Choroid plexus epithelial cell (primary cell): ENCODE measurements at regions not wholly inside any gene's neighbourhood (a gene's known extent, or its start where the extent isn't known, plus 50 kb on each side); places are given as distances from the start of the nearest gene placed in this dataset.

Source experiments
- DNase-seq: peaks from one replicate; pipeline ENCODE4 v3.0.0-alpha.2; 2010; ENCODE audit warnings: low read depth
- H3K4me3 ChIP-seq: 2 replicates; pipeline ENCODE4 v1.5.1; 2011; ENCODE audit warnings: low read depth, mild to moderate bottlenecking, control low read depth, low read length, moderate library complexity
- CTCF ChIP-seq: conservative IDR thresholded peaks from 2 replicates; pipeline ENCODE4 v1.5.1; 2011; ENCODE audit warnings: low read depth, mild to moderate bottlenecking, control low read depth, inconsistent platforms, low read length, moderate library complexity

- DNase-seq = peak; percentile 39
Measured at GRCh38 chr4:149031399-149031798, 589.2 kb upstream of the NR3C2 start.

GRCh38 chr4:149029056-149029651 lies 586.9 kb upstream of the NR3C2 start:
- DNase-seq = no peak
- H3K4me3 ChIP-seq = no peak overlapping the region

More at GRCh38 chr4:149031399-149031798, 589.2 kb upstream of the NR3C2 start:
- H3K4me3 ChIP-seq = no peak overlapping the region
- TF ChIP-seq CTCF = peak; percentile 54

GRCh38 chr4:149026696-149027095 lies 584.5 kb upstream of the NR3C2 start:
- TF ChIP-seq CTCF = no peak
- no peak for DNase-seq

More at GRCh38 chr4:149029056-149029651, 586.9 kb upstream of the NR3C2 start:
- TF ChIP-seq CTCF = no peak

GRCh38 chr4:149017002-149017734 lies 575.0 kb upstream of the NR3C2 start:
- no peak overlapping the region for H3K4me3 ChIP-seq
- DNase-seq = no peak
- TF ChIP-seq CTCF = no peak

More at GRCh38 chr4:149026696-149027095, 584.5 kb upstream of the NR3C2 start:
- no peak overlapping the region for H3K4me3 ChIP-seq

- H3K4me3 ChIP-seq = no peak overlapping the region
- no peak for TF ChIP-seq CTCF
- no peak for DNase-seq
Measured at GRCh38 chr4:149009223-149009622, 567.0 kb upstream of the NR3C2 start.

GRCh38 chr4:149008415-149009025 lies 566.3 kb upstream of the NR3C2 start:
- no peak for DNase-seq
- no peak for TF ChIP-seq CTCF
- no peak overlapping the region for H3K4me3 ChIP-seq
